ENCODE measurements at regions not wholly inside any gene's neighbourhood (a gene's known extent, or its start where the extent isn't known, plus 50 kb on each side); places are given as distances from the start of the nearest gene placed in this dataset.

DNA sequence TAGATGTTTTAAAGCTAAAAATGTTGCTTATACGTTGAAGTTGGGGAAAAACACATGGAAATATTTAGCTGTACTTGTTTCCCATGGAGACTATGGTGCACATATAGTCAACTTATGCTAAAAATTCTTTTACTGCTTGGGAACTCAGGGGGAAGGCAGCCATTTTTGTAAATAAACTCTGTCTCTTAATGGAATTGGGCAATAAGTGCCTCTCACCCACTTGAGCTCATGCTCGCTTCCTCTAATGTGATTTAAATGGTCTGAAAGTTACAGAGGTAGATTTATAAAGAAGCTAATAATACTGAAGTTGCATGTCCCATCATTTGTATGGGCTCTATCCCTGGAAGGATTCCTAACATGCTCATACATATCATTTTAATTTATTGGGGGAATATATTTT lies 523.8 kb downstream of the RASEF start:
- no peaks in the 10 kb centered on the region for H3K9me3 ChIP-seq (ENCODE audit: control insufficient read depth, insufficient read depth, low read depth, low read length)
- H3K27me3 ChIP-seq (ENCODE audit: control insufficient read depth, insufficient read depth, low read length): no peaks in the 10 kb centered on the region
- H3K4me2 ChIP-seq (ENCODE audit: extremely low read depth, insufficient read depth, low read length): no peak overlapping the region
- no peak overlapping the region for H3K27ac ChIP-seq (ENCODE audit: insufficient read depth, low read length)
- H4K20me1 ChIP-seq (ENCODE audit: control insufficient read depth, extremely low read depth, insufficient read depth, low read length): no peaks in the 10 kb centered on the region
- TF ChIP-seq EZH2 (IDR thresholded peaks at IDR 0.05; ENCODE audit: low read length, missing control alignments): no peak
- TF ChIP-seq, protein P1, sequence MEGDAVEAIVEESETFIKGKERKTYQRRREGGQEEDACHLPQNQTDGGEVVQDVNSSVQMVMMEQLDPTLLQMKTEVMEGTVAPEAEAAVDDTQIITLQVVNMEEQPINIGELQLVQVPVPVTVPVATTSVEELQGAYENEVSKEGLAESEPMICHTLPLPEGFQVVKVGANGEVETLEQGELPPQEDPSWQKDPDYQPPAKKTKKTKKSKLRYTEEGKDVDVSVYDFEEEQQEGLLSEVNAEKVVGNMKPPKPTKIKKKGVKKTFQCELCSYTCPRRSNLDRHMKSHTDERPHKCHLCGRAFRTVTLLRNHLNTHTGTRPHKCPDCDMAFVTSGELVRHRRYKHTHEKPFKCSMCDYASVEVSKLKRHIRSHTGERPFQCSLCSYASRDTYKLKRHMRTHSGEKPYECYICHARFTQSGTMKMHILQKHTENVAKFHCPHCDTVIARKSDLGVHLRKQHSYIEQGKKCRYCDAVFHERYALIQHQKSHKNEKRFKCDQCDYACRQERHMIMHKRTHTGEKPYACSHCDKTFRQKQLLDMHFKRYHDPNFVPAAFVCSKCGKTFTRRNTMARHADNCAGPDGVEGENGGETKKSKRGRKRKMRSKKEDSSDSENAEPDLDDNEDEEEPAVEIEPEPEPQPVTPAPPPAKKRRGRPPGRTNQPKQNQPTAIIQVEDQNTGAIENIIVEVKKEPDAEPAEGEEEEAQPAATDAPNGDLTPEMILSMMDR (conservative IDR thresholded peaks at IDR 0.05 in 1 of 2, IDR thresholded peaks at IDR 0.05 in 1 of 2; ENCODE audit: low read depth in 1 of 2, low read length in 2 of 2): no peak
- no peak overlapping the region for H3K9ac ChIP-seq (ENCODE audit: insufficient read depth, low read length)
- DNase-seq (ENCODE audit: low read depth in 2 of 2): peak in 1 of 2 donors; percentile 8
- H3K4me1 ChIP-seq (ENCODE audit: control insufficient read depth, extremely low read depth, insufficient read depth, low read length): no peaks in the 10 kb centered on the region
- H3K79me2 ChIP-seq (ENCODE audit: control insufficient read depth, insufficient read depth, low read length): no peaks in the 10 kb centered on the region
- H3K36me3 ChIP-seq (ENCODE audit: control insufficient read depth, insufficient read depth, low read length): no peaks in the 10 kb centered on the region
- H3K4me3 ChIP-seq (replicated peaks in 1 of 4; ENCODE audit: control extremely low read depth in 1 of 4, insufficient read depth in 1 of 4, low read depth in 3 of 4, low read length in 4 of 4): no peak overlapping the region
- H2AFZ ChIP-seq (ENCODE audit: low read length): no peak overlapping the region

DNA sequence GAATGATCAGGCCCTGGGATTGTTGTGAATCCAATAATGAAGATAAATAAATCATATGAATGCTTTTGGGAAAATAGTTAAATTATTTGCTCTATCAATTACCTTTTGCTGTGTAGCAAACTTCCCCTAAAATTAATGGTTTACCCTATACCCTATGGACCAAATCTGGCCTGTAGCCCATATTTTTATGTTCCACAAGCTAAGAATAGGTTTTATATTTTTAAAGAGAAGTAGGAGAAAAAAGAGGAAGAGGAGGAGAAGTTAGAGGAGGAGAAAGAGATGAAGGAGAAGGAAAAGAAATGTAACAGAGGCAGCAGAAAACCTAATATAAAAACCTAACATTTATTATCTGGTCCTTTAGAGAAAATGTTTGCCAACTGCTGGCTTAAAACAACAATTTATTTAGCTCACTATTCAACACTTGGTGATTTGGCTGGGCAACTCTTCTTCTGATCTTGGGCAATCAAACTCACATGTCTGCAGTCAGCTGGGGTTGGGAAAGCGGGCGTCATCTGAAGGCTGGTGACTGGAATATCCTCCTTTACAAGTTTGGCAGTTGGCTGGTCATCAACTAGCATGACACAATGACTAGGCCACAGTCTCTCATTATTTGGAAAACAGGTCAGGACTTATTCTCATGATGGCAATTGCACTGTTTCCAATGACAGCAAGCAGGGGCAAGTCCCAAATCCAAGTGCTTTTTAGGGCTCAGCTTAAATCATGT lies 522.9 kb downstream of the RASEF start:
- DNase-seq (ENCODE audit: low read depth in 2 of 2): no peak
- H3K36me3 ChIP-seq (ENCODE audit: control insufficient read depth, insufficient read depth, low read length): no peaks in the 10 kb centered on the region
- H3K4me1 ChIP-seq (ENCODE audit: control insufficient read depth, extremely low read depth, insufficient read depth, low read length): no peaks in the 10 kb centered on the region
- H3K9ac ChIP-seq (ENCODE audit: insufficient read depth, low read length): no peak overlapping the region
- no peaks in the 10 kb centered on the region for H3K9me3 ChIP-seq (ENCODE audit: control insufficient read depth, insufficient read depth, low read depth, low read length)
- H3K27me3 ChIP-seq (ENCODE audit: control insufficient read depth, insufficient read depth, low read length): no peaks in the 10 kb centered on the region
- H3K79me2 ChIP-seq (ENCODE audit: control insufficient read depth, insufficient read depth, low read length): no peaks in the 10 kb centered on the region
- H3K27ac ChIP-seq (ENCODE audit: insufficient read depth, low read length): no peak overlapping the region
- no peak overlapping the region for H3K4me3 ChIP-seq (replicated peaks in 1 of 4; ENCODE audit: control extremely low read depth in 1 of 4, insufficient read depth in 1 of 4, low read depth in 3 of 4, low read length in 4 of 4)
- H4K20me1 ChIP-seq (ENCODE audit: control insufficient read depth, extremely low read depth, insufficient read depth, low read length): no peaks in the 10 kb centered on the region
- TF ChIP-seq, protein P1 (conservative IDR thresholded peaks at IDR 0.05 in 1 of 2, IDR thresholded peaks at IDR 0.05 in 1 of 2; ENCODE audit: low read depth in 1 of 2, low read length in 2 of 2): no peak
- TF ChIP-seq EZH2 (IDR thresholded peaks at IDR 0.05; ENCODE audit: low read length, missing control alignments): no peak
- H3K4me2 ChIP-seq (ENCODE audit: extremely low read depth, insufficient read depth, low read length): no peak overlapping the region
- no peak overlapping the region for H2AFZ ChIP-seq (ENCODE audit: low read length)

DNA sequence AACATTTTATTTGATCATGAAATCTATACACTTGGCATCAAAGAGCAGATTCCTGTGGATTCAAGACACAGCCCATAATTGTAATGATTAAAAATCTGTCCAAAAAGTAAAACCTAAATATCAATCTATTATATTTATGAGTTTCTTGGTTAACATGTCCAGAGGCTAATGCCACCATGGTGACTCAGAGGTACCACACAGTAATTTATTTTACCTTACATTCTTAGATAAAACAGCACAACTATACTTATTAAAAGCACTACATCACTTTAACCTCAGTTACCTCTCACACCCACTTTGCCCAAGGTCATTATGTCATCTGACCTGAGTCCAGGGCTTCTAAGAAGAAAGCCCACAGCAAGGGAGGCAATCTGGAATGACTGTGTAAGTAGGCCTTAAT lies 519.2 kb downstream of the RASEF start:
- Histone ChIP-seq H3K4me1 (ENCODE audit: control insufficient read depth, extremely low read depth, insufficient read depth, low read length) (no peaks in the 10 kb centered on the region), H2AFZ (ENCODE audit: low read length) (no peak overlapping the region), H3K4me3 (replicated peaks in 1 of 4; ENCODE audit: control extremely low read depth in 1 of 4, insufficient read depth in 1 of 4, low read depth in 3 of 4, low read length in 4 of 4) (no peak overlapping the region), H3K9me3 (ENCODE audit: control insufficient read depth, insufficient read depth, low read depth, low read length) (no peaks in the 10 kb centered on the region), H3K27ac (ENCODE audit: insufficient read depth, low read length) (no peak overlapping the region), H3K27me3 (ENCODE audit: control insufficient read depth, insufficient read depth, low read length) (no peaks in the 10 kb centered on the region), H3K4me2 (ENCODE audit: extremely low read depth, insufficient read depth, low read length) (no peak overlapping the region), H4K20me1 (ENCODE audit: control insufficient read depth, extremely low read depth, insufficient read depth, low read length) (no peaks in the 10 kb centered on the region), H3K36me3 (ENCODE audit: control insufficient read depth, insufficient read depth, low read length) (no peaks in the 10 kb centered on the region), H3K9ac (ENCODE audit: insufficient read depth, low read length) (no peak overlapping the region), H3K79me2 (ENCODE audit: control insufficient read depth, insufficient read depth, low read length) (no peaks in the 10 kb centered on the region)
- no peak for TF ChIP-seq EZH2 (IDR thresholded peaks at IDR 0.05; ENCODE audit: low read length, missing control alignments)
- TF ChIP-seq, protein P1 (conservative IDR thresholded peaks at IDR 0.05 in 1 of 2, IDR thresholded peaks at IDR 0.05 in 1 of 2; ENCODE audit: low read depth in 1 of 2, low read length in 2 of 2): no peak
- peak in 1 of 2 donors; percentile 68 for DNase-seq (ENCODE audit: low read depth in 2 of 2)
